NT2/D1 (cell line): ENCODE measurements at regions not wholly inside any gene's neighbourhood (a gene's known extent, or its start where the extent isn't known, plus 50 kb on each side); places are given as distances from the start of the nearest gene placed in this dataset.
"Not testable (repeated sequence)": the region's sequence is repeated elsewhere in the genome, so short reads cannot be mapped to it uniquely, and the experiment has no call there.

Experiments
- DNase-seq: peaks from one replicate; pipeline ENCODE4 v3.0.0-alpha.2; 2011; ENCODE audit warnings: low read depth, low spot score
- H3K27me3 ChIP-seq: 2 replicates; pipeline ENCODE4 v1.6.0; 2011; ENCODE audit warnings: mild to moderate bottlenecking; ENCODE audit not compliant: insufficient read length, insufficient read depth
- H3K36me3 ChIP-seq: 2 replicates; pipeline ENCODE4 v1.6.1; 2011; ENCODE audit warnings: mild to moderate bottlenecking, low read length, mixed read lengths; ENCODE audit not compliant: insufficient read depth, insufficient read length
- H3K4me1 ChIP-seq: 2 replicates; pipeline ENCODE4 v1.5.1; 2011; ENCODE audit not compliant: insufficient read depth, insufficient read length
- H3K4me3 ChIP-seq: 2 replicates; pipeline ENCODE4 v1.5.1; 2011; ENCODE audit warnings: low read depth; ENCODE audit not compliant: insufficient read length
- H3K9ac ChIP-seq: 2 replicates; pipeline ENCODE4 v1.6.0; 2011; ENCODE audit warnings: low read depth; ENCODE audit not compliant: insufficient read length
- H3K9me3 ChIP-seq: 2 replicates; pipeline ENCODE4 v1.5.1; 2011; ENCODE audit warnings: mild to moderate bottlenecking, low read length; ENCODE audit not compliant: insufficient read depth
- SUZ12 ChIP-seq: IDR thresholded peaks from 2 replicates; pipeline ENCODE4 v1.6.1; 2011; ENCODE audit not compliant: insufficient read length, insufficient read depth; ENCODE audit errors: extremely low read depth
- YY1 ChIP-seq: IDR thresholded peaks from 2 replicates; pipeline ENCODE4 v1.6.1; 2011; ENCODE audit not compliant: insufficient read length, insufficient read depth
- ZNF274 ChIP-seq: IDR thresholded peaks from 2 replicates; pipeline ENCODE4 v1.6.1; 2011; ENCODE audit warnings: mild to moderate bottlenecking, low read depth, low read length

DNA sequence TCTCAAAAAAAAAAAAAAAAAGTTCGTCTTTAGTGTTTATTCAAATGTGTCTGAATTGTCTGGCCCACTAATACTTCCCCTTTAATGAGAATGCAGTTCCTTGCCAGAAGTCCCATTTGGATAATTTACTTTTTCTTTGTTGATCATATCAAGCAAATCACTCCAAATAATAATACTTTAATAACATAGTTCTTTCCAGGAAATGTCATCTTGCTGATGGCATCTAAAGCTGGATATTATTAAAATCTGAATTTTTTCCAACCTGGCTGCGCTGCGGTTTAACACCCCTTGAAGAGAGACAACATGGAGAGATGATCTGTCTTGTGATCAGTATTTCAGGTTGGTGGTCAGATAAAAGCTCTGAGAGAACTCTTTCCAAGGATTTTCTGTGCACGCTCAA lies 111.2 kb upstream of the CNKSR3 start:
- TF ChIP-seq YY1, result no peak
- no peak for TF ChIP-seq ZNF274
- no peak for TF ChIP-seq SUZ12
- no peak overlapping the region for H3K4me3 ChIP-seq
- DNase-seq, result no peak
- no peaks in the 10 kb centered on the region for H3K36me3 ChIP-seq
- no peaks in the 10 kb centered on the region for H3K27me3 ChIP-seq
- H3K9ac ChIP-seq, result no peak overlapping the region
- no peaks in the 10 kb centered on the region for H3K9me3 ChIP-seq
- H3K4me1 ChIP-seq, result no peaks in the 10 kb centered on the region

DNA sequence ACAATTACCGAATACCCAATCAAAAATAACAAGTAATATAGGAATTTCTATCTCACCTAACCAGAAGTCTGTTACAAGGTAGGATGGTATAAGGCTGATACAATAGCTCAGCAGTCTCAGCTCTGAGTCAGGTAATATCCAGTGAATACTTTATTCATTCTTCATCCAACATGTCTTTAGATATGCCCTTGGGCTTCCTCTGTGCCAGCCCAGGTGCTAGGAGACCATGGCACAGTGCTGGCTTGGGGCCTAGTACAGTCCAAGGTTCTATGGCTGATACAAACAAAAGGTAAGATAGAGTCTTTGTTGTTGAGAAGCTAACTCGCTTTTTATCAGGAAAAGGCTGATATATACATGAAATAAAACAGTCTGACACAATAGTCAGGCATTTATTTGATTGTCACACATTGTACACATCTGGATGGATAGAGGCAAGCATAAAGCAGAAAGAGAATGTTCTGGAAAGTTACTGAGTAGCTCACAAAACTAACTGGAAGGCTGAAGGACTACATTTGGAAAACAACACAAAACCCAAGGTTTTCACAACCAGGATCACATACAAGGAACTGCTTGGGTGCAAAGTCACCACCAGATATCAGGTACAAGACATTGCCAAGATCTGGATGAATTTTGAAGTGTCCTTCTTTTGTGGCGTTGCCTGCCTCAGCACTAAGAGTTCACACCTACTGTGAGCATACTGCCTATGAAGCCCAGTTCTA lies 110.4 kb upstream of the SCAF8 start:
- H3K4me3 ChIP-seq, result no peak overlapping the region
- no peak overlapping the region for H3K9ac ChIP-seq

GRCh38 chr6:154623391-154623790 lies 109.8 kb upstream of the SCAF8 start:
- Histone ChIP-seq H3K4me1 (no peaks in the 10 kb centered on the region), H3K9ac (no peak overlapping the region), H3K27me3 (no peaks in the 10 kb centered on the region), H3K9me3 (no peaks in the 10 kb centered on the region), H3K36me3 (no peaks in the 10 kb centered on the region), H3K4me3 (no peak overlapping the region)
- DNase-seq, result no peak
- TF ChIP-seq ZNF274, result no peak
- TF ChIP-seq SUZ12, result no peak
- no peak for TF ChIP-seq YY1

More for the DNA sequence above, 110.4 kb upstream of the SCAF8 start:
- DNase-seq, result no peak
- Histone ChIP-seq H3K36me3 (no peaks in the 10 kb centered on the region), H3K27me3 (no peaks in the 10 kb centered on the region), H3K4me1 (no peaks in the 10 kb centered on the region), H3K9me3 (no peaks in the 10 kb centered on the region)
- TF ChIP-seq YY1, result no peak
- TF ChIP-seq SUZ12, result no peak
- no peak for TF ChIP-seq ZNF274

DNA sequence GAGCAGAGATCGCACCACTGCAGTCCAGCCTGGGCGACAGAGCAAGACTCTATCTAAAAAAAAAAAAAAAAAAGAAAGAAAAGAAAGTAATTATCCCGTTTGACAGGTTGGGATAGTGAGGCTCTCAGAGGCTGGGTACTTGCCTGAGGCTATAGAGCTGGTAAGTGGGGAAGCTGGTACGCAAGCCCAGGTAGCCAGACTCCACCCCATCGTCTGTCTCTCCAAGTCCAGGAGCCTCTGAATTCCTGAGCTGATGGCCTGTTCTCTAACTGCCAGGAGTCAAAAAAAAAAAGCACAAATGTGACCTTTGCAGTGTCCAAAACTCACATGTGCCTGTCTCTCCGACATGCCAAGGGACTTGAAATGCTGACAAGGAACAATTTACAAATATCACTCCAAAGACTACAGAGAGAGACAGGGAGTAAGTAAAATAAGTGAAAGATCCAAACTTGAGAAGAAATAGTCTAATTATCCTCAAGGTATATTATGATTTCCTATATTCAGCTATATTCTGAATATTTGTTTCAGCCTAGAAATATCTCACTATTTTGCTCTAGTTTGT lies 109.1 kb upstream of the SCAF8 start:
- Histone ChIP-seq H3K9me3 (no peaks in the 10 kb centered on the region), H3K4me1 (no peaks in the 10 kb centered on the region), H3K4me3 (no peak overlapping the region), H3K9ac (no peak overlapping the region), H3K27me3 (no peaks in the 10 kb centered on the region), H3K36me3 (no peaks in the 10 kb centered on the region)
- no peak for DNase-seq
- no peak for TF ChIP-seq SUZ12
- TF ChIP-seq ZNF274, result no peak
- TF ChIP-seq YY1, result no peak

DNA sequence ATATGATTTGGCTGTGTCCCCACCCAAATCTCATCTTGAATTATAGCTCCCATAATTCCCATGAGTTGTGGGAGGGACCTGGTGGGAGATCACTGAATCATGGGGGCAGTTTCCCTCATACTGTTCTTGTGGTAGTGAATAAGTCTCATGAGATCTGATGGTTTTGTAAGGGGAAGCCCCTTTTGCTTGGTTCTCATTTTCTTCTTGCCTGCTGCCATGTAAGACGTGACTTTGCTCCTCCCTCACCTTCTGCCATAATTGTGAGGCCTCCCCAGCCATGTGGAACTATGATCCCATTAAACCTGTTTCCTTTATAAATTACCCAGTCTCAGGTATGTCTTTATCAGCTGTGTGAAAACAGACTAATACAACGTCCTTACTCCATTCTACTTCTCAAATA lies 108.5 kb upstream of the SCAF8 start:
- H3K4me3 ChIP-seq, H3K4me1 ChIP-seq, H3K27me3 ChIP-seq, H3K9ac ChIP-seq, DNase-seq, H3K9me3 ChIP-seq, H3K36me3 ChIP-seq: not testable (repeated sequence)

DNA sequence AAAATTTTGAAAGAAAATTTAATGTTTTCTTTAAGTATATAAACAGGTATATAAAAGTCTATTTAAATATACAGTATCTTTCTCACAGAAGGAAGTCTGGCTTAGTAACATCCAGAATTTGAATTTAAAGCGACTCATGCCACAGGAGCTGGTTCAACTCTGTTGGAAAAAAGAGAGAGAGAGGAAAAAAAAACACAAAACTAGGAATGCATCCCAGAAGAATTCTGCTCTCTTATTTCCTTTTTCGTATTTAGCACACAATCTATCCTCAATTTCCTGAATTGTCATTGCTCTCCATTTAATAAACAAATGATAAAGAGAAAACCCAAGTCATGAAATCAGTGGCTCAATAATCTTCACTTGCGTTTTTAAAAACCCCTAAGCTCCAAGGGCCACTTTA lies 107.5 kb upstream of the SCAF8 start:
- Histone ChIP-seq H3K27me3 (no peaks in the 10 kb centered on the region), H3K9me3 (no peaks in the 10 kb centered on the region), H3K9ac (no peak overlapping the region), H3K36me3 (no peaks in the 10 kb centered on the region), H3K4me3 (no peak overlapping the region), H3K4me1 (no peaks in the 10 kb centered on the region)
- TF ChIP-seq YY1, result no peak
- DNase-seq, result no peak

DNA sequence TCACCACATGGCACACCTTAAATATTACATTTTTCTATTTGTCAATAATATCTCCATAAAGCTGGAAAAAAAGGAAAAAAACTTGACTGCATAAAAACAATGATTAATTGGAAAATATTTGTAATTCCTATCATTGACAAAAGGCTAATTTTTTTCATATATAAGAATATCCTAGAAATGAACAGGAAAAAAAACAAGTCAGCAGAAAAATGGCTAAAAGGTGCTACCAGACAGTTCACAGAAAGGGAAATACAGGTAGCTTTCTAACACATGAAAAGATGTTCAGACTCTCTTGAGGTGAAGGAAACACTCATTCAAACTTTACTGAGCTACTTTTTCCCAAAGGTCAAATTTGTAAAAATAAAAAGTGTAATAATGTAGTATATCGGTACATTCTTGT lies 104.1 kb upstream of the SCAF8 start:
- Histone ChIP-seq H3K9me3 (no peaks in the 10 kb centered on the region), H3K36me3 (no peaks in the 10 kb centered on the region), H3K27me3 (no peaks in the 10 kb centered on the region), H3K9ac (no peak overlapping the region), H3K4me1 (no peaks in the 10 kb centered on the region), H3K4me3 (no peak overlapping the region)
- TF ChIP-seq ZNF274, result no peak
- TF ChIP-seq SUZ12, result no peak
- DNase-seq, result no peak

GRCh38 chr6:154632119-154632518 lies 101.1 kb upstream of the SCAF8 start:
- no peaks in the 10 kb centered on the region for H3K9me3 ChIP-seq
- no peaks in the 10 kb centered on the region for H3K27me3 ChIP-seq

More at GRCh38 chr6:154632119-154632518, 101.1 kb upstream of the SCAF8 start:
- no peak overlapping the region for H3K4me3 ChIP-seq
- H3K36me3 ChIP-seq, result no peaks in the 10 kb centered on the region
- no peak for DNase-seq
- H3K9ac ChIP-seq, result no peak overlapping the region
- no peaks in the 10 kb centered on the region for H3K4me1 ChIP-seq
- TF ChIP-seq ZNF274, result no peak
- TF ChIP-seq YY1, result no peak
- no peak for TF ChIP-seq SUZ12
